GM23338 (cell line): ENCODE measurements at regions not wholly inside any gene's neighbourhood (a gene's known extent, or its start where the extent isn't known, plus 50 kb on each side); places are given as distances from the start of the nearest gene placed in this dataset.

Source experiments
- ATAC-seq: fragments of 200-7000 bp; cut with Tn5 transposase; 3 replicates; pipeline ENCODE4 v1.9.1; 2020
- DNase-seq: peaks from one replicate; pipeline ENCODE4 v3.0.0-alpha.2; 2015; ENCODE audit warnings: low spot score
- H2AFZ ChIP-seq: fragments of 200-600 bp; sonication (generic); 2 replicates; pipeline ENCODE4 v1.8.0; 2016; ENCODE audit warnings: antibody characterized with exemption, mild to moderate bottlenecking, moderate library complexity
- H3F3A ChIP-seq: fragments of 200-600 bp; sonication (generic); replicated peaks from 2 replicates; pipeline ENCODE4 v1.8.0; 2017; ENCODE audit warnings: antibody characterized with exemption, mixed run types, low read depth
- H3K27ac ChIP-seq: fragments of 200-600 bp; sonication (generic); 2 replicates; pipeline ENCODE4 v1.6.1; 2016; ENCODE audit warnings: low read depth
- H3K27me3 ChIP-seq: fragments of 200-600 bp; sonication (generic); 2 replicates; pipeline ENCODE4 v1.8.0; 2016; ENCODE audit warnings: mild to moderate bottlenecking, mixed run types, moderate library complexity; ENCODE audit not compliant: insufficient read depth
- H3K36me3 ChIP-seq: fragments of 200-600 bp; sonication (generic); 2 replicates; pipeline ENCODE4 v1.8.0; 2016; ENCODE audit warnings: mild to moderate bottlenecking; ENCODE audit not compliant: insufficient read depth
- H3K4me1 ChIP-seq: fragments of 200-600 bp; sonication (generic); 2 replicates; pipeline ENCODE4 v1.8.0; 2016; ENCODE audit warnings: mild to moderate bottlenecking, moderate library complexity; ENCODE audit not compliant: insufficient read depth
- H3K4me2 ChIP-seq: fragments of 200-600 bp; sonication (generic); 2 replicates; pipeline ENCODE4 v1.7.1; 2017; ENCODE audit warnings: mixed run types
- H3K4me3 ChIP-seq: fragments of 200-600 bp; sonication (generic); 2 replicates; pipeline ENCODE4 v1.6.1; 2016; ENCODE audit warnings: mixed run types
- H3K79me2 ChIP-seq: fragments of 200-600 bp; sonication (generic); replicated peaks from 2 replicates; pipeline ENCODE4 v1.8.0; 2017; ENCODE audit warnings: mild to moderate bottlenecking; ENCODE audit not compliant: insufficient read depth
- H3K9me2 ChIP-seq: fragments of 200-600 bp; sonication (generic); 2 replicates; pipeline ENCODE4 v1.8.0; 2017; ENCODE audit not compliant: insufficient read depth
- H4K20me1 ChIP-seq: fragments of 200-600 bp; sonication (generic); replicated peaks from 2 replicates; pipeline ENCODE4 v1.8.0; 2017; ENCODE audit warnings: mild to moderate bottlenecking; ENCODE audit not compliant: insufficient read depth
- H3K27ac Mint-ChIP-seq: 2 replicates; pipeline ENCODE4 v1.8.0; 2020; ENCODE audit warnings: inconsistent platforms, mild to moderate bottlenecking, moderate library complexity, mixed read lengths
- H3K27me3 Mint-ChIP-seq: 3 replicates; pipeline ENCODE4 v1.8.0; 2022; ENCODE audit warnings: low read depth, mild to moderate bottlenecking, moderate library complexity, mixed read lengths, inconsistent platforms; ENCODE audit not compliant: insufficient read depth, poor library complexity
- H3K36me3 Mint-ChIP-seq: 3 replicates; pipeline ENCODE4 v1.8.0; 2021; ENCODE audit warnings: low read depth, mild to moderate bottlenecking, inconsistent platforms, moderate library complexity, mixed read lengths
- H3K4me1 Mint-ChIP-seq: 3 replicates; pipeline ENCODE4 v1.8.0; 2020; ENCODE audit warnings: mild to moderate bottlenecking, inconsistent platforms, mixed read lengths
- H3K4me3 Mint-ChIP-seq: 3 replicates; pipeline ENCODE4 v1.8.0; 2021; ENCODE audit warnings: moderate library complexity, mild to moderate bottlenecking, inconsistent platforms, mixed read lengths
- H3K9me3 Mint-ChIP-seq: 3 replicates; pipeline ENCODE4 v1.8.0; 2020; ENCODE audit warnings: moderate library complexity, mild to moderate bottlenecking, inconsistent platforms, mixed read lengths
- CREB1 ChIP-seq: fragments of 250-450 bp; sonication (Bioruptor Pico); IDR thresholded peaks from 2 replicates; pipeline ENCODE4 v1.5.0; 2020; ENCODE audit warnings: low read depth, mild to moderate bottlenecking, moderate library complexity
- CTCF ChIP-seq, 2 experiments: fragments of 200-600 bp in 1 of 2; sonication (generic) in 1 of 2; conservative IDR thresholded peaks; 2 replicates each; pipeline versions ENCODE4 v1.5.1 to v1.6.1; 2016 to 2017; ENCODE audit warnings: antibody characterized with exemption in 2 of 2, low read depth in 2 of 2, mild to moderate bottlenecking in 2 of 2, moderate library complexity in 1 of 2
- EZH2 ChIP-seq: fragments of 200-600 bp; sonication (generic); IDR thresholded peaks from one replicate; pipeline ENCODE4 v1.8.0; 2017; ENCODE audit warnings: antibody characterized with exemption, mild to moderate bottlenecking, low read depth; ENCODE audit not compliant: unreplicated experiment
- EZH2phosphoT487 ChIP-seq: fragments of 200-600 bp; sonication (generic); IDR thresholded peaks from one replicate; pipeline ENCODE4 v1.8.1; 2018; ENCODE audit warnings: antibody characterized with exemption; ENCODE audit not compliant: unreplicated experiment
- STAT1 ChIP-seq: IDR thresholded peaks from one replicate; pipeline ENCODE4 v1.6.1; 2016; ENCODE audit warnings: antibody characterized with exemption; ENCODE audit not compliant: unreplicated experiment
- ZNF331 ChIP-seq: fragments of 250-450 bp; sonication (Bioruptor Pico); IDR thresholded peaks from 2 replicates; pipeline ENCODE4 v1.5.0; 2020; ENCODE audit warnings: low read depth, mild to moderate bottlenecking, moderate library complexity
- TF ChIP-seq, protein P1 (sequence below): fragments of 250-450 bp; sonication (Bioruptor Pico); IDR thresholded peaks from 2 replicates; pipeline ENCODE4 v1.5.0; 2020; ENCODE audit warnings: mild to moderate bottlenecking, moderate library complexity

DNA sequence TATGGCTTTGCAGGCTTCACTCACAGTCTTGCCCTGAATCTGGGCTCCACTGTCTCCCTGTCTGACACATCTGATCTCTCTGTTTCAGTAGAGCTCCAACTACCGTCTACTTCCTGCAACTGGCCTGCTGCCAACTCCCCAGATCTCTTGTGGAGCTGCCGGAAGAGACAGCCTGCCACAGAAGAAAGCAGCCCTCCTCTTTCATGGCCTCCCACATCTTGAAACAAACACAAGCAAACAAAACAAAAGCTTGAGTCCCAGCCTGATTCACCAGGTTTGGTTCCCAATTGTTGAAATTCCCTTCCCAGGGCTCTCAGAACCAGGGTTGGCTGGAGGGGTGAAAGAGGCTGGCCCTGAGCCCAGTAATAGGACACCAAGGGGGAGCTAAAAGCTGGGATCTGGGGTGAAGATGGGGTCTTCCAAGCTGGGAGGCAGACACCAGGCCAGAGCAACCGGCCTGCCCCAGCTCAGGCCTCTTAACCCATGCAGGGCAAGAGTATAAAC is 55.3 kb upstream of the CA12 start:
- peaks cover 29% of the 10 kb centered on the region for H3K27me3 Mint-ChIP-seq
- H3K4me3 ChIP-seq, result no peak overlapping the region
- peak overlapping the region; percentile 25; the same call in 1 of the 2 replicates for H3K27ac Mint-ChIP-seq
- no peaks in the 10 kb centered on the region; the same call in 2 of the 3 replicates for H3K36me3 Mint-ChIP-seq
- peaks cover 17% of the 10 kb centered on the region for H3K4me1 ChIP-seq
- 0 out of 2 replicates have a peak, but pooled peaks cover 4% of the 10 kb centered on the region for H3K9me2 ChIP-seq
- H2AFZ ChIP-seq, result peak overlapping the region; percentile 89
- 0 out of 2 replicates have a peak, but pooled peaks cover 2% of the 10 kb centered on the region for H3F3A ChIP-seq
- no peaks in the 10 kb centered on the region for H3K79me2 ChIP-seq
- H4K20me1 ChIP-seq, result no peaks in the 10 kb centered on the region
- peaks cover 3% of the 10 kb centered on the region; the same call in 1 of the 2 replicates for H3K36me3 ChIP-seq
- H3K9me3 Mint-ChIP-seq, result no peaks in the 10 kb centered on the region; the same call in 2 of the 3 replicates
- no peaks in the 10 kb centered on the region for H3K27me3 ChIP-seq
- H3K4me1 Mint-ChIP-seq, result peaks cover 35% of the 10 kb centered on the region
- no peak overlapping the region for H3K27ac ChIP-seq
- DNase-seq, result peak; percentile 56
- no peak for TF ChIP-seq STAT1
- 0 out of 4 replicates have a peak, but pooled peaks of 1 of the 2 experiments have one; percentile 0 for TF ChIP-seq CTCF (conservative IDR thresholded peaks at IDR 0.05; ENCODE audit: low read depth in 2 of 2)
- peak; percentile 79 for ATAC-seq
- H3K4me2 ChIP-seq, result peak overlapping the region; percentile 12; the same call in 1 of the 2 replicates
- H3K4me3 Mint-ChIP-seq, result no peak overlapping the region; the same call in 2 of the 3 replicates

DNA sequence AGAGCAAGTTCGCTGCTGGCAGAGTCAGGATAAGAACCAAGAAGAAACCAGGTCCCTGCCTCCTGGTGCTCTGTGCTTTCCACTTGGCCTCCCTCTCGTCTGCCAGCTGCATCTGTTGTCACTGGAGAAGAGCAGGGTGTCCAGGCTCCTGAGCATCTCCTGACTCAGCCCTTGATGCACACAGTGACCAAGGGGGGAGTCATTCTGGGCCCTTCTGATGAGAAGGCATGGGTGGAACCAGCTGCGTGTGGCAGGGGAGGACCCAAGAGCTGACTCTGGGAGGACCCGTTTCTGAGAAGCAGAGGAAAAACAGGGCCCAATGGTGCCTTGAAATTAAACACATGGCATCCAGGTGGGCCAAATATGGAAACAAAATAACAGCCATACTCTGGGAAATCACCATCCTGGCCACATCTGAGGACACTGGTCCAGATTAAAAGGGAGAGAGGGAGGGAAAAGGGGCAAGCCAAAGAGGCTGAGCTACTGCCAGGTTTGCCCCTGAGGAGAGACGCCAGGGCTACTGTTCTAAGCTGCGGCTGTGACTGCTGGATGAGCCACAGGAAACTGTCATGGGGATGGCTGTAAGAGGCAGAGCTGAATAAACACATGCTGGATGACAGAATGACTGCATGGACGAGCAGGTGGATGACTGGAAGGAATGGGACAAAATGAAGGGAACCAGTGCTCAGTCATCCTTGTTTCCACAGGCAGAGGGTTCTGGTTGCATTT is 58.1 kb upstream of the CA12 start:
- ATAC-seq (no peak), DNase-seq (no peak)
- Mint-ChIP-seq H3K27ac (no peak overlapping the region), H3K27me3 (peaks cover 18% of the 10 kb centered on the region), H3K4me3 (no peak overlapping the region), H3K9me3 (no peaks in the 10 kb centered on the region), H3K36me3 (no peaks in the 10 kb centered on the region), H3K4me1 (peaks cover 26% of the 10 kb centered on the region)
- no peaks in the 10 kb centered on the region for H3K79me2 ChIP-seq
- no peak overlapping the region for H3K4me3 ChIP-seq
- no peak overlapping the region for H2AFZ ChIP-seq
- H3F3A ChIP-seq, result 0 out of 2 replicates have a peak, but pooled peaks cover 2% of the 10 kb centered on the region
- H3K27ac ChIP-seq, result no peak overlapping the region
- H4K20me1 ChIP-seq, result no peaks in the 10 kb centered on the region
- no peaks in the 10 kb centered on the region for H3K9me2 ChIP-seq
- H3K4me2 ChIP-seq, result no peak overlapping the region
- no peak for TF ChIP-seq EZH2phosphoT487
- TF ChIP-seq, protein P1, sequence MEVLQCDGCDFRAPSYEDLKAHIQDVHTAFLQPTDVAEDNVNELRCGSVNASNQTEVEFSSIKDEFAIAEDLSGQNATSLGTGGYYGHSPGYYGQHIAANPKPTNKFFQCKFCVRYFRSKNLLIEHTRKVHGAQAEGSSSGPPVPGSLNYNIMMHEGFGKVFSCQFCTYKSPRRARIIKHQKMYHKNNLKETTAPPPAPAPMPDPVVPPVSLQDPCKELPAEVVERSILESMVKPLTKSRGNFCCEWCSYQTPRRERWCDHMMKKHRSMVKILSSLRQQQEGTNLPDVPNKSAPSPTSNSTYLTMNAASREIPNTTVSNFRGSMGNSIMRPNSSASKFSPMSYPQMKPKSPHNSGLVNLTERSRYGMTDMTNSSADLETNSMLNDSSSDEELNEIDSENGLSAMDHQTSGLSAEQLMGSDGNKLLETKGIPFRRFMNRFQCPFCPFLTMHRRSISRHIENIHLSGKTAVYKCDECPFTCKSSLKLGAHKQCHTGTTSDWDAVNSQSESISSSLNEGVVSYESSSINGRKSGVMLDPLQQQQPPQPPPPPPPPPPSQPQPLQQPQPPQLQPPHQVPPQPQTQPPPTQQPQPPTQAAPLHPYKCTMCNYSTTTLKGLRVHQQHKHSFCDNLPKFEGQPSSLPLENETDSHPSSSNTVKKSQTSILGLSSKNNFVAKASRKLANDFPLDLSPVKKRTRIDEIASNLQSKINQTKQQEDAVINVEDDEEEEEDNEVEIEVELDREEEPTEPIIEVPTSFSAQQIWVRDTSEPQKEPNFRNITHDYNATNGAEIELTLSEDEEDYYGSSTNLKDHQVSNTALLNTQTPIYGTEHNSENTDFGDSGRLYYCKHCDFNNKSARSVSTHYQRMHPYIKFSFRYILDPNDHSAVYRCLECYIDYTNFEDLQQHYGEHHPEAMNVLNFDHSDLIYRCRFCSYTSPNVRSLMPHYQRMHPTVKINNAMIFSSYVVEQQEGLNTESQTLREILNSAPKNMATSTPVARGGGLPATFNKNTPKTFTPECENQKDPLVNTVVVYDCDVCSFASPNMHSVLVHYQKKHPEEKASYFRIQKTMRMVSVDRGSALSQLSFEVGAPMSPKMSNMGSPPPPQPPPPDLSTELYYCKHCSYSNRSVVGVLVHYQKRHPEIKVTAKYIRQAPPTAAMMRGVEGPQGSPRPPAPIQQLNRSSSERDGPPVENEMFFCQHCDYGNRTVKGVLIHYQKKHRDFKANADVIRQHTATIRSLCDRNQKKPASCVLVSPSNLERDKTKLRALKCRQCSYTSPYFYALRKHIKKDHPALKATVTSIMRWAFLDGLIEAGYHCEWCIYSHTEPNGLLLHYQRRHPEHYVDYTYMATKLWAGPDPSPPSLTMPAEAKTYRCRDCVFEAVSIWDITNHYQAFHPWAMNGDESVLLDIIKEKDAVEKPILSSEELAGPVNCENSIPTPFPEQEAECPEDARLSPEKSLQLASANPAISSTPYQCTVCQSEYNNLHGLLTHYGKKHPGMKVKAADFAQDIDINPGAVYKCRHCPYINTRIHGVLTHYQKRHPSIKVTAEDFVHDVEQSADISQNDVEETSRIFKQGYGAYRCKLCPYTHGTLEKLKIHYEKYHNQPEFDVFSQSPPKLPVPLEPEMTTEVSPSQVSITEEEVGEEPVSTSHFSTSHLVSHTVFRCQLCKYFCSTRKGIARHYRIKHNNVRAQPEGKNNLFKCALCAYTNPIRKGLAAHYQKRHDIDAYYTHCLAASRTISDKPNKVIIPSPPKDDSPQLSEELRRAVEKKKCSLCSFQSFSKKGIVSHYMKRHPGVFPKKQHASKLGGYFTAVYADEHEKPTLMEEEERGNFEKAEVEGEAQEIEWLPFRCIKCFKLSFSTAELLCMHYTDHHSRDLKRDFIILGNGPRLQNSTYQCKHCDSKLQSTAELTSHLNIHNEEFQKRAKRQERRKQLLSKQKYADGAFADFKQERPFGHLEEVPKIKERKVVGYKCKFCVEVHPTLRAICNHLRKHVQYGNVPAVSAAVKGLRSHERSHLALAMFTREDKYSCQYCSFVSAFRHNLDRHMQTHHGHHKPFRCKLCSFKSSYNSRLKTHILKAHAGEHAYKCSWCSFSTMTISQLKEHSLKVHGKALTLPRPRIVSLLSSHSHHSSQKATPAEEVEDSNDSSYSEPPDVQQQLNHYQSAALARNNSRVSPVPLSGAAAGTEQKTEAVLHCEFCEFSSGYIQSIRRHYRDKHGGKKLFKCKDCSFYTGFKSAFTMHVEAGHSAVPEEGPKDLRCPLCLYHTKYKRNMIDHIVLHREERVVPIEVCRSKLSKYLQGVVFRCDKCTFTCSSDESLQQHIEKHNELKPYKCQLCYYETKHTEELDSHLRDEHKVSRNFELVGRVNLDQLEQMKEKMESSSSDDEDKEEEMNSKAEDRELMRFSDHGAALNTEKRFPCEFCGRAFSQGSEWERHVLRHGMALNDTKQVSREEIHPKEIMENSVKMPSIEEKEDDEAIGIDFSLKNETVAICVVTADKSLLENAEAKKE (CRISPR knock-in tag), result no peak
- no peak for TF ChIP-seq CTCF (conservative IDR thresholded peaks at IDR 0.05; ENCODE audit: low read depth in 2 of 2)
- no peak for TF ChIP-seq ZNF331 (CRISPR knock-in tag)
- no peak for TF ChIP-seq EZH2
- TF ChIP-seq CREB1 (CRISPR knock-in tag), result no peak
- peaks cover 8% of the 10 kb centered on the region for H3K4me1 ChIP-seq
- peaks cover 1% of the 10 kb centered on the region; the same call in 1 of the 2 replicates for H3K36me3 ChIP-seq
- H3K27me3 ChIP-seq, result no peaks in the 10 kb centered on the region
